ENCODE measurements at regions not wholly inside any gene's neighbourhood (a gene's known extent, or its start where the extent isn't known, plus 50 kb on each side); places are given as distances from the start of the nearest gene placed in this dataset.
"Not testable (repeated sequence)": the region's sequence is repeated elsewhere in the genome, so short reads cannot be mapped to it uniquely, and the experiment has no call there.

DNA sequence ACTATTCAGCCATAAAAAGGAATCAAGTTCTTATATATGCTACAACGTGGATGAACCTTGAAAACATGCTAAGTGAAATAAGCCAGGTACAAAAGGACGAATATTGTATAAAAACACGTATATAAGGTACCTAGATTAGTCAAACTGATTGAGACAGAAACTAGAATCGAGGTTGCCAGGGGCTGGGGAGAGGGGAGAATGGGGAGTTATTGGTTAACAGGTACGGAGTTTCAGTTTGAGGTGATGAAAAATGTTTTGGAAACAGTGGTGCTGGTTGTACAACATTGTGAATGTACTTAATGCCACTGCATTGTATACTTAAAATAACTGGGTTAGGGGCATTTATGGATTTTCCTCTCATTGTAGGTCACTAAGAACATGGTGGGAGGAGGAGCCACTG lies 117.0 kb upstream of the PLGLB2 start:
- not testable (repeated sequence) for TF ChIP-seq CTCF (IDR thresholded peaks at IDR 0.05; ENCODE audit: insufficient read depth, low read length); POLR2AphosphoS5 (IDR thresholded peaks at IDR 0.05; ENCODE audit: low read depth)
- TF ChIP-seq, protein P1, sequence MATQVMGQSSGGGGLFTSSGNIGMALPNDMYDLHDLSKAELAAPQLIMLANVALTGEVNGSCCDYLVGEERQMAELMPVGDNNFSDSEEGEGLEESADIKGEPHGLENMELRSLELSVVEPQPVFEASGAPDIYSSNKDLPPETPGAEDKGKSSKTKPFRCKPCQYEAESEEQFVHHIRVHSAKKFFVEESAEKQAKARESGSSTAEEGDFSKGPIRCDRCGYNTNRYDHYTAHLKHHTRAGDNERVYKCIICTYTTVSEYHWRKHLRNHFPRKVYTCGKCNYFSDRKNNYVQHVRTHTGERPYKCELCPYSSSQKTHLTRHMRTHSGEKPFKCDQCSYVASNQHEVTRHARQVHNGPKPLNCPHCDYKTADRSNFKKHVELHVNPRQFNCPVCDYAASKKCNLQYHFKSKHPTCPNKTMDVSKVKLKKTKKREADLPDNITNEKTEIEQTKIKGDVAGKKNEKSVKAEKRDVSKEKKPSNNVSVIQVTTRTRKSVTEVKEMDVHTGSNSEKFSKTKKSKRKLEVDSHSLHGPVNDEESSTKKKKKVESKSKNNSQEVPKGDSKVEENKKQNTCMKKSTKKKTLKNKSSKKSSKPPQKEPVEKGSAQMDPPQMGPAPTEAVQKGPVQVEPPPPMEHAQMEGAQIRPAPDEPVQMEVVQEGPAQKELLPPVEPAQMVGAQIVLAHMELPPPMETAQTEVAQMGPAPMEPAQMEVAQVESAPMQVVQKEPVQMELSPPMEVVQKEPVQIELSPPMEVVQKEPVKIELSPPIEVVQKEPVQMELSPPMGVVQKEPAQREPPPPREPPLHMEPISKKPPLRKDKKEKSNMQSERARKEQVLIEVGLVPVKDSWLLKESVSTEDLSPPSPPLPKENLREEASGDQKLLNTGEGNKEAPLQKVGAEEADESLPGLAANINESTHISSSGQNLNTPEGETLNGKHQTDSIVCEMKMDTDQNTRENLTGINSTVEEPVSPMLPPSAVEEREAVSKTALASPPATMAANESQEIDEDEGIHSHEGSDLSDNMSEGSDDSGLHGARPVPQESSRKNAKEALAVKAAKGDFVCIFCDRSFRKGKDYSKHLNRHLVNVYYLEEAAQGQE (IDR thresholded peaks at IDR 0.05; ENCODE audit: insufficient replicate concordance, low read depth) = not testable (repeated sequence)
